ENCODE measurements at regions not wholly inside any gene's neighbourhood (a gene's known extent, or its start where the extent isn't known, plus 50 kb on each side); places are given as distances from the start of the nearest gene placed in this dataset.

GRCh38 chr2:126506786-126507185 lies 149.2 kb upstream of the GYPC start:
- Histone ChIP-seq H3K9ac (ENCODE audit: low read length) (no peak overlapping the region), H3K4me3 (ENCODE audit: low read length) (no peak overlapping the region), H4K20me1 (ENCODE audit: insufficient read depth, low read length) (no peaks in the 10 kb centered on the region), H3K36me3 (replicated peaks; ENCODE audit: insufficient read depth, low read length) (no peaks in the 10 kb centered on the region), H3K4me1 (ENCODE audit: low read length) (no peaks in the 10 kb centered on the region), H3F3A (ENCODE audit: insufficient read depth, low read length) (no peaks in the 10 kb centered on the region), H3K27ac (ENCODE audit: low read length) (no peak overlapping the region), H3K4me2 (ENCODE audit: low read depth, low read length) (no peak overlapping the region), H3K9me2 (replicated peaks; ENCODE audit: insufficient read depth, low read length) (no peaks in the 10 kb centered on the region), H3K27me3 (replicated peaks; ENCODE audit: insufficient read depth, low read length) (no peaks in the 10 kb centered on the region), H2AFZ (ENCODE audit: low read length) (no peak overlapping the region), H3K9me3 (replicated peaks; ENCODE audit: insufficient read depth, low read length) (no peaks in the 10 kb centered on the region), H3K79me2 (ENCODE audit: low read length) (no peaks in the 10 kb centered on the region)
- TF ChIP-seq EZH2 (optimal IDR thresholded peaks at IDR 0.05; ENCODE audit: low read depth, low read length), result no peak
- TF ChIP-seq CTCF (IDR thresholded peaks at IDR 0.05; ENCODE audit: low read length), result no peak
- no peak for TF ChIP-seq EZH2phosphoT487 (IDR thresholded peaks at IDR 0.05; ENCODE audit: low read length)
- no peak for DNase-seq

- Histone ChIP-seq H3K36me3 (replicated peaks; ENCODE audit: insufficient read depth, low read length) (no peaks in the 10 kb centered on the region), H2AFZ (ENCODE audit: low read length) (no peak overlapping the region), H3K4me3 (ENCODE audit: low read length) (no peak overlapping the region), H3K27me3 (replicated peaks; ENCODE audit: insufficient read depth, low read length) (no peaks in the 10 kb centered on the region), H3K9me3 (replicated peaks; ENCODE audit: insufficient read depth, low read length) (no peaks in the 10 kb centered on the region), H3K9me2 (replicated peaks; ENCODE audit: insufficient read depth, low read length) (no peaks in the 10 kb centered on the region), H4K20me1 (ENCODE audit: insufficient read depth, low read length) (no peaks in the 10 kb centered on the region), H3K27ac (ENCODE audit: low read length) (no peak overlapping the region), H3F3A (ENCODE audit: insufficient read depth, low read length) (no peaks in the 10 kb centered on the region), H3K4me1 (ENCODE audit: low read length) (no peaks in the 10 kb centered on the region), H3K9ac (ENCODE audit: low read length) (no peak overlapping the region), H3K4me2 (ENCODE audit: low read depth, low read length) (no peak overlapping the region), H3K79me2 (ENCODE audit: low read length) (no peaks in the 10 kb centered on the region)
- DNase-seq, result no peak
- TF ChIP-seq EZH2 (optimal IDR thresholded peaks at IDR 0.05; ENCODE audit: low read depth, low read length), result no peak
- TF ChIP-seq EZH2phosphoT487 (IDR thresholded peaks at IDR 0.05; ENCODE audit: low read length), result no peak
- TF ChIP-seq CTCF (IDR thresholded peaks at IDR 0.05; ENCODE audit: low read length), result no peak
Measured at GRCh38 chr2:126507425-126507911, 148.5 kb upstream of the GYPC start.

GRCh38 chr2:126510356-126510755 lies 145.6 kb upstream of the GYPC start:
- Histone ChIP-seq H3K27ac (ENCODE audit: low read length) (no peak overlapping the region), H2AFZ (ENCODE audit: low read length) (no peak overlapping the region), H3K79me2 (ENCODE audit: low read length) (no peaks in the 10 kb centered on the region), H3K9me2 (replicated peaks; ENCODE audit: insufficient read depth, low read length) (no peaks in the 10 kb centered on the region), H3K9me3 (replicated peaks; ENCODE audit: insufficient read depth, low read length) (no peaks in the 10 kb centered on the region), H3K27me3 (replicated peaks; ENCODE audit: insufficient read depth, low read length) (no peaks in the 10 kb centered on the region), H3K4me3 (ENCODE audit: low read length) (no peak overlapping the region), H3K4me1 (ENCODE audit: low read length) (no peaks in the 10 kb centered on the region), H3K4me2 (ENCODE audit: low read depth, low read length) (no peak overlapping the region), H3K36me3 (replicated peaks; ENCODE audit: insufficient read depth, low read length) (no peaks in the 10 kb centered on the region), H3K9ac (ENCODE audit: low read length) (no peak overlapping the region), H3F3A (ENCODE audit: insufficient read depth, low read length) (no peaks in the 10 kb centered on the region), H4K20me1 (ENCODE audit: insufficient read depth, low read length) (no peaks in the 10 kb centered on the region)
- no peak for DNase-seq
- no peak for TF ChIP-seq EZH2phosphoT487 (IDR thresholded peaks at IDR 0.05; ENCODE audit: low read length)
- no peak for TF ChIP-seq EZH2 (optimal IDR thresholded peaks at IDR 0.05; ENCODE audit: low read depth, low read length)
- no peak for TF ChIP-seq CTCF (IDR thresholded peaks at IDR 0.05; ENCODE audit: low read length)
